Heart left ventricle (tissue), 13 donors: ENCODE measurements at regions not wholly inside any gene's neighbourhood (a gene's known extent, or its start where the extent isn't known, plus 50 kb on each side); places are given as distances from the start of the nearest gene placed in this dataset.

ENCODE experiments used
- POLR2A ChIP-seq, 2 donors: fragments of 450-650 bp; IDR thresholded peaks; one replicate each; pipeline ENCODE4 v1.6.1; 2017; ENCODE audit warnings: antibody characterized with exemption in 2 of 2, mild to moderate bottlenecking in 2 of 2, moderate library complexity in 2 of 2
- TF ChIP-seq, protein P1 (sequence below), 12 donors: fragments of 200-600 bp; sonication (generic) in 4 of 12; IDR thresholded peaks; one replicate each; pipeline versions ENCODE4 v1.5.0 to v1.8.0; 2018 to 2022; ENCODE audit warnings: antibody characterized with exemption in 12 of 12, mild to moderate bottlenecking in 5 of 12
- donor health status: ischemic (EF 13 %, LVEDD 7.1; RV severe dilation, severe dysfunction).
- donor health status: DM: no; HTN: yes; CAD: no.
- donor health status: DM: no; HTN: no; CAD: no.
- donor health status: ischemic (EF 25% LVEDD 6.9; RV normal size, moderate dysfunction).
- donor health status: ischemic (EF 25% LVEDD 5.7; RV mildly dilated, moderate dysfunction).
- donor health status: ischemic (EF 35%, LVEDD 5.7; RV mildly dilated, moderate dysfunction).
- donor health status: nonischemic (EF 11% LVEDD 7.7; RV severe dilation, severe dysfunction).
- donor health status: DM: yes; HTN: yes; CAD: no.
- donor health status: PGD.
- donor health status: ischemic (EF 29% LVEDD 5.4; RV normal size, mild dysfunction).
- donor health status: nonischemic (EF 23%, LVEDD 6.1; RV moderate dilation, normal function).

DNA sequence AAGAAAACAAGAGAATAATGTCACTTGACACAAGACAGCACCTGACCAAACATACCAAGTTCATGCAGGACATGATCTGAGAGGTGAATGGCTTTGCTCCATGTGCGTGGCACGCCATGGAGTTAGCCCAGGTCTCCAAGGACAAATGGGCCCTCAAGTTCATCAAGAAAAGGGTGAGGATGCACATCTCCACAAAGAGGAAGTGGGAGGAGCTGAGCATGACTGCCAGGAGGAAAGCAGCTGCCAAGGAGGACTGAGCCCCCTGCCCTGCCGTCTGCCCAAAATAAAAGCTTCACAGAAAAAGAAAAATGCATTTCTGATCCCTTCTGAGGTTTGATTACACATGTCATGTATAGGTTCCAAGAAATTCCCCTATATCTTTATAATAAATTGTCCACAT is 82.0 kb upstream of the TSHZ2 start:
- TF ChIP-seq, protein P1, sequence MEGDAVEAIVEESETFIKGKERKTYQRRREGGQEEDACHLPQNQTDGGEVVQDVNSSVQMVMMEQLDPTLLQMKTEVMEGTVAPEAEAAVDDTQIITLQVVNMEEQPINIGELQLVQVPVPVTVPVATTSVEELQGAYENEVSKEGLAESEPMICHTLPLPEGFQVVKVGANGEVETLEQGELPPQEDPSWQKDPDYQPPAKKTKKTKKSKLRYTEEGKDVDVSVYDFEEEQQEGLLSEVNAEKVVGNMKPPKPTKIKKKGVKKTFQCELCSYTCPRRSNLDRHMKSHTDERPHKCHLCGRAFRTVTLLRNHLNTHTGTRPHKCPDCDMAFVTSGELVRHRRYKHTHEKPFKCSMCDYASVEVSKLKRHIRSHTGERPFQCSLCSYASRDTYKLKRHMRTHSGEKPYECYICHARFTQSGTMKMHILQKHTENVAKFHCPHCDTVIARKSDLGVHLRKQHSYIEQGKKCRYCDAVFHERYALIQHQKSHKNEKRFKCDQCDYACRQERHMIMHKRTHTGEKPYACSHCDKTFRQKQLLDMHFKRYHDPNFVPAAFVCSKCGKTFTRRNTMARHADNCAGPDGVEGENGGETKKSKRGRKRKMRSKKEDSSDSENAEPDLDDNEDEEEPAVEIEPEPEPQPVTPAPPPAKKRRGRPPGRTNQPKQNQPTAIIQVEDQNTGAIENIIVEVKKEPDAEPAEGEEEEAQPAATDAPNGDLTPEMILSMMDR (IDR thresholded peaks at IDR 0.05): no peak
- TF ChIP-seq POLR2A (IDR thresholded peaks at IDR 0.05): no peak
